ENCODE measurements at regions not wholly inside any gene's neighbourhood (a gene's known extent, or its start where the extent isn't known, plus 50 kb on each side); places are given as distances from the start of the nearest gene placed in this dataset.

DNA sequence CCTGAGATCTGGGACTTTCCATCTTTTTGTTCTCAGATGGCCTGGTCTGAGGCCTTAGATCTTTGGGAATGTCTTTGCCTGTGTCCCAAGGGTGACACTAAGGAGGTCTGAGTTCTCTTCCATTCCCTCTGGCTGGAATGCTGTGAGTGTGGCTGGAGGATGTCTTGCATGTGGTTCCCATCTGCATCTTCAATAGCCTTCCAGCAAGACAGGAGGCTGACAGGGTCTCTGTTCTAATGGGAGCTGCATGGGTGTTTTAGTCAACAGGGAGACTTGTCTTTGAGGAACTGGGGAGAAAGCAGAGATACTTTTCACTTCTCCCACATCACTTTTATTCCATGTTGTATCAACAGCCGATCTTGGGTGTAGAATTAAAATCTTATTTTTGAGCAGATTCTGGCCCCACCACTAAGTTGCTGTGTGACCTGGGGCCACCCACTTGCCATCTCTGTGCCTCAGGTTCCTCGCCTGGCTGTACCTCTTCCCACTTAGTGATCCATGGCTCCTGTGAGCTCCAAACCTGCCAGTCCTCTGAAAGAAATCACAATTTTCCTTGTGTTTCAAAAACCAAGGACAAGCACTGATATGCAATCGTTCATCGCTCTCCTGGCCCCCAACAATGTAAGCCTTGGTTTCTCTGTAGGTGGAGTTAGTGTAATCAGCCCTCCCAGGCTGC lies 75.2 kb downstream of the LSM3 start:
- Histone ChIP-seq H4K5ac (ENCODE audit: insufficient read length, low read depth, low read length) (no peak overlapping the region), H3K9me3 (ENCODE audit: insufficient read depth in 2 of 2, low read depth in 1 of 2, low read length in 1 of 2) (no peaks in the 10 kb centered on the region), H2BK20ac (ENCODE audit: low read length) (no peak overlapping the region), H3K79me2 (ENCODE audit: control insufficient read depth in 1 of 2, insufficient read depth in 2 of 2, low read length in 2 of 2) (no peaks in the 10 kb centered on the region), H2AK5ac (ENCODE audit: low read depth, low read length) (no peak overlapping the region), H2BK5ac (ENCODE audit: low read depth, low read length) (no peak overlapping the region), H4K8ac (ENCODE audit: extremely low read depth, insufficient read depth, low read length) (no peak overlapping the region), H3K23ac (ENCODE audit: insufficient read length) (no peak overlapping the region), H3K36me3 (ENCODE audit: control insufficient read depth in 2 of 4, insufficient read depth in 4 of 4, low read length in 3 of 4) (no peaks in the 10 kb centered on the region), H3K18ac (ENCODE audit: extremely low read depth, low read length) (no peak overlapping the region), H3K4me3 (ENCODE audit: extremely low read depth in 1 of 4, insufficient read depth in 2 of 4, low read depth in 3 of 4, low read length in 4 of 4) (no peak overlapping the region), H3K4ac (replicated peaks; ENCODE audit: insufficient read length, low read depth, low read length) (no peak overlapping the region), H3K9ac (replicated peaks in 1 of 4; ENCODE audit: extremely low read depth in 1 of 4, low read depth in 3 of 4, low read length in 3 of 4) (no peak overlapping the region), H4K20me1 (replicated peaks in 1 of 2; ENCODE audit: control insufficient read depth in 1 of 2, insufficient read depth in 2 of 2, low read length in 2 of 2) (peaks cover 0 to 4% of the 10 kb centered on the region in 2 experiments), H3K79me1 (ENCODE audit: low read depth, low read length) (no peaks in the 10 kb centered on the region), H3K4me2 (ENCODE audit: insufficient read depth in 1 of 2, low read depth in 2 of 2, low read length in 2 of 2) (no peak overlapping the region), H3K27me3 (replicated peaks in 1 of 4; ENCODE audit: control insufficient read depth in 3 of 4, extremely low read depth in 1 of 4, insufficient read depth in 3 of 4, low read length in 3 of 4) (peaks cover 0 to 2% (median 0%) of the 10 kb centered on the region in 4 experiments; a peak in 1 of 7 replicates), H3K14ac (ENCODE audit: insufficient read length) (no peak overlapping the region), H3K27ac (ENCODE audit: low read depth, low read length) (no peak overlapping the region), H3K4me1 (replicated peaks in 1 of 4; ENCODE audit: control insufficient read depth in 3 of 4, insufficient read depth in 4 of 4, low read length in 3 of 4) (peaks cover 0 to 7% (median 0%) of the 10 kb centered on the region in 4 experiments; a peak in 1 of 7 replicates), H2AFZ (ENCODE audit: low read length) (no peak overlapping the region), H2BK15ac (ENCODE audit: low read length) (no peak overlapping the region), H2BK12ac (ENCODE audit: low read depth, low read length) (no peak overlapping the region), H4K91ac (replicated peaks; ENCODE audit: insufficient read length, low read length) (no peak overlapping the region), H3K23me2 (ENCODE audit: low read depth, low read length) (peaks cover 13% of the 10 kb centered on the region; the same call in 1 of the 2 replicates), H2BK120ac (replicated peaks; ENCODE audit: low read depth, low read length) (no peak overlapping the region), H3K56ac (replicated peaks; ENCODE audit: insufficient read length, low read depth, low read length) (no peak overlapping the region)
- ChIA-PET CTCF (ENCODE audit: partially characterized antibody) (interaction anchor here (0.7 to 5.8 kb wide), 6 partner anchors 7 to 93 kb away, joined by 3 to 35 read pairs (median 4); no protein-coding TSS in a partner anchor), POLR2A (ENCODE audit: partially characterized antibody) (no interaction called here)
- DNase-seq (ENCODE audit: low read depth in 1 of 2, low spot score in 2 of 2), result no peak
- 0 out of 2 replicates have a peak, but pooled peaks have one; percentile 9 for TF ChIP-seq SUZ12 (IDR thresholded peaks at IDR 0.05; ENCODE audit: low read length)
- no peak for TF ChIP-seq JUN (IDR thresholded peaks at IDR 0.05; ENCODE audit: low read depth, low read length)
- no peak for FAIRE-seq
- WGBS, 2 experiments (ENCODE audit: extremely low coverage in 1 of 2, insufficient coverage in 1 of 2, insufficient read length in 1 of 2, insufficient replicate concordance in 2 of 2, low coverage in 1 of 2, low lambda C conversion rate in 2 of 2, missing lambda C conversion rate in 1 of 2), result 80% methylated on average over 4 of the region's 4 CpGs; no CpG with 5 or more reads in 1 of the 2 experiments

Measured in H1 (cell line).